Spleen (tissue), 11 donors: ENCODE measurements at regions not wholly inside any gene's neighbourhood (a gene's known extent, or its start where the extent isn't known, plus 50 kb on each side); places are given as distances from the start of the nearest gene placed in this dataset.

Source experiments
- DNase-seq: peaks from one replicate; pipeline ENCODE4 v3.0.0-alpha.2; 2020
- H3K27ac ChIP-seq, 8 donors: fragments of 200-600 bp; sonication (generic) in 7 of 8; 1 replicate in 4 of 8; 2 replicates in 4 of 8; pipeline versions ENCODE4 v1.5.0 to v1.8.0; 2016 to 2021; ENCODE audit warnings: inconsistent platforms in 4 of 8, mild to moderate bottlenecking in 4 of 8, moderate library complexity in 1 of 8
- H3K27me3 ChIP-seq, 7 donors: fragments of 200-600 bp; sonication (generic) in 6 of 7; replicated peaks in 1 of 7; 1 replicate in 4 of 7; 2 replicates in 3 of 7; pipeline versions ENCODE4 v1.5.0 to v1.8.0; 2016 to 2021; ENCODE audit warnings: inconsistent platforms in 3 of 7, mild to moderate bottlenecking in 1 of 7
- H3K36me3 ChIP-seq, 6 donors: fragments of 200-600 bp; sonication (generic) in 5 of 6; 1 replicate in 4 of 6; 2 replicates in 2 of 6; pipeline versions ENCODE4 v1.5.0 to v1.8.0; 2016 to 2021; ENCODE audit warnings: inconsistent platforms in 2 of 6
- H3K4me1 ChIP-seq, 6 donors: fragments of 200-600 bp; sonication (generic) in 5 of 6; 1 replicate in 3 of 6; 2 replicates in 3 of 6; pipeline versions ENCODE4 v1.5.0 to v1.8.0; 2016 to 2021; ENCODE audit warnings: inconsistent platforms in 3 of 6
- H3K4me3 ChIP-seq, 8 donors: fragments of 200-600 bp; sonication (generic) in 7 of 8; 1 replicate in 4 of 8; 2 replicates in 4 of 8; pipeline versions ENCODE4 v1.5.0 to v1.8.0; 2016 to 2021; ENCODE audit warnings: inconsistent platforms in 4 of 8, mild to moderate bottlenecking in 4 of 8, moderate library complexity in 2 of 8
- H3K9me3 ChIP-seq, 8 donors: fragments of 200-600 bp; sonication (generic) in 7 of 8; 1 replicate in 4 of 8; 2 replicates in 4 of 8; pipeline versions ENCODE4 v1.5.0 to v1.8.0; 2016 to 2021; ENCODE audit warnings: inconsistent platforms in 4 of 8
- POLR2A ChIP-seq, 3 donors: fragments of 450-650 bp; IDR thresholded peaks; one replicate each; pipeline ENCODE4 v1.5.1; 2017; ENCODE audit warnings: antibody characterized with exemption in 3 of 3, mild to moderate bottlenecking in 1 of 3
- POLR2AphosphoS5 ChIP-seq, 3 donors: sonication (generic); formaldehyde crosslinking; IDR thresholded peaks; one replicate each; pipeline ENCODE4 v1.5.1; 2017; ENCODE audit warnings: antibody characterized with exemption in 3 of 3
- WGBS, 5 donors: extraction: QIAGEN DNeasy Blood & Tissue Kit in 3 of 5; methylation state at CpG; one replicate each; pipeline versions ENCODE4 v1.1.5 to v1.1.7; 2013 to 2018; 5-methylcytosine and 5-hydroxymethylcytosine counted together
- intact Hi-C: fragments of 100-400 bp; cut with DNase I; formaldehyde crosslinking; loops from one replicate; pipeline ENCODE4 v1.15.0; 2023; ENCODE audit warnings: low total_unique reads
- TF ChIP-seq, protein P1 (sequence below), 11 experiments: fragments of 200-600 bp in 7 of 11; fragments of 450-650 bp in 4 of 11; sonication (generic) in 4 of 11; IDR thresholded peaks in 8 of 11; conservative IDR thresholded peaks in 3 of 11; 1 replicate in 7 of 11; 2 replicates in 4 of 11; pipeline versions ENCODE4 v1.4.0 to v1.8.0; 2016 to 2021; ENCODE audit warnings: antibody characterized with exemption in 11 of 11, inconsistent platforms in 4 of 11, mild to moderate bottlenecking in 1 of 11
- donor health status: healthy with polysubstance abuse.
- donor health status: DM: no; HTN: no; CAD: no; lungs with moderate emphysema.
- donor health status: DM: no; HTN: no; CAD: no.
- donor health status: Bipolar disorder and iron deficiency.
- donor health status: healthy.
- donor health status: DM: no; HTN: no; CAD: no.
- donor health status: DM: yes; HTN: yes; CAD: no.

DNA sequence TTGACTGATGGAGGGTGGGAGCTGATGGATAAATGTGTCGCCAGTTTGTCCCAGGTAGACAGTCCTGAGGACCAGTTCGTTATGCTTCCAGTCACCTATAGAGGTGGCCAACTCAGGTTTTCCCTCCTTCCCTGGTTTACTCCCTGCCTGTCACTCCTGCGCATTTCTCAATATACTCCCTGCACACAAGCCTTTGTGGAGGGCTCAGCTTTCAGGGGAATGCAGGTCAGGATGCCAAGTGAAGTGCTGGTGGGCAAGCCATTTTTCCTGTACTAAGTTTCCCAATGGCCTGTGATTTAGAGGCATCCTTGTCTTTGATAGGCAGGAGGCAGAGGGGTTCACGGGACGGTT is 473.5 kb upstream of the ZMIZ1 start:
- WGBS, 5 donors, result 50 to 73% (median 52%) methylated on average over 5 of the region's 5 CpGs
- no peak for DNase-seq
- no peaks in the 10 kb centered on the region for H3K9me3 ChIP-seq
- intact Hi-C loops, result no loop called here
- H3K27ac ChIP-seq, result no peak overlapping the region
- TF ChIP-seq POLR2A (IDR thresholded peaks at IDR 0.05) (no peak), POLR2AphosphoS5 (IDR thresholded peaks at IDR 0.05) (no peak)
- TF ChIP-seq, protein P1, sequence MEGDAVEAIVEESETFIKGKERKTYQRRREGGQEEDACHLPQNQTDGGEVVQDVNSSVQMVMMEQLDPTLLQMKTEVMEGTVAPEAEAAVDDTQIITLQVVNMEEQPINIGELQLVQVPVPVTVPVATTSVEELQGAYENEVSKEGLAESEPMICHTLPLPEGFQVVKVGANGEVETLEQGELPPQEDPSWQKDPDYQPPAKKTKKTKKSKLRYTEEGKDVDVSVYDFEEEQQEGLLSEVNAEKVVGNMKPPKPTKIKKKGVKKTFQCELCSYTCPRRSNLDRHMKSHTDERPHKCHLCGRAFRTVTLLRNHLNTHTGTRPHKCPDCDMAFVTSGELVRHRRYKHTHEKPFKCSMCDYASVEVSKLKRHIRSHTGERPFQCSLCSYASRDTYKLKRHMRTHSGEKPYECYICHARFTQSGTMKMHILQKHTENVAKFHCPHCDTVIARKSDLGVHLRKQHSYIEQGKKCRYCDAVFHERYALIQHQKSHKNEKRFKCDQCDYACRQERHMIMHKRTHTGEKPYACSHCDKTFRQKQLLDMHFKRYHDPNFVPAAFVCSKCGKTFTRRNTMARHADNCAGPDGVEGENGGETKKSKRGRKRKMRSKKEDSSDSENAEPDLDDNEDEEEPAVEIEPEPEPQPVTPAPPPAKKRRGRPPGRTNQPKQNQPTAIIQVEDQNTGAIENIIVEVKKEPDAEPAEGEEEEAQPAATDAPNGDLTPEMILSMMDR (IDR thresholded peaks at IDR 0.05 in 8 of 11, conservative IDR thresholded peaks at IDR 0.05 in 3 of 11), result no peak
- no peaks in the 10 kb centered on the region for H3K36me3 ChIP-seq
- peaks cover 0 to 5% (median 0%) of the 10 kb centered on the region in 7 donors for H3K27me3 ChIP-seq
- H3K4me1 ChIP-seq, result peaks cover 0 to 4% (median 0%) of the 10 kb centered on the region in 6 donors
- no peak overlapping the region for H3K4me3 ChIP-seq

DNA sequence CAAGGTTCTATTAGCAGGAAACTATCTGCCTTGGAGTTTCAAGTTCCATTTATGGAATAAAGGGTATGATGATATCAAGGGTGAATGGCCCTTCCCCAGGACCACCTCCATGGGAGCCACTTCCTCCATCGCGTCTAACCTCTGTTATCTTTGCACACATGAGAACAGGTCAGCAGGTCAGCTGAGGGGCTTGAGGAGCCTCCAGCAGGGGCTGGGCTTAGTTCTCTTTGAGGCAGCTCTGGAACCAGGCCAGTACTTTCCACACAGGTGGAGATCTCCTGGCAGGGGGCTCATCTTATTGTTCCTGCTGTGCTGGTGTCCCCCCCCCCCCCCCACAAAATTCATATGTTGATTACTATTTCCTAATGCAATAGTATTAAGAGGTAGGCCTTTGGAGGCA is 472.2 kb upstream of the ZMIZ1 start:
- no peak overlapping the region for H3K4me3 ChIP-seq
- intact Hi-C loops, result no loop called here
- peaks cover 0 to 5% (median 0%) of the 10 kb centered on the region in 7 donors for H3K27me3 ChIP-seq
- no peak for TF ChIP-seq POLR2AphosphoS5 (IDR thresholded peaks at IDR 0.05)
- TF ChIP-seq, protein P1 (IDR thresholded peaks at IDR 0.05 in 8 of 11, conservative IDR thresholded peaks at IDR 0.05 in 3 of 11), result no peak
- TF ChIP-seq POLR2A (IDR thresholded peaks at IDR 0.05), result no peak
- 22 to 88% (median 77%) methylated on average over 2 of the region's 2 CpGs for WGBS, 5 donors
- H3K27ac ChIP-seq, result no peak overlapping the region
- H3K9me3 ChIP-seq, result no peaks in the 10 kb centered on the region
- H3K36me3 ChIP-seq, result no peaks in the 10 kb centered on the region
- no peak for DNase-seq
- peaks cover 0 to 5% (median 0%) of the 10 kb centered on the region in 6 donors for H3K4me1 ChIP-seq

DNA sequence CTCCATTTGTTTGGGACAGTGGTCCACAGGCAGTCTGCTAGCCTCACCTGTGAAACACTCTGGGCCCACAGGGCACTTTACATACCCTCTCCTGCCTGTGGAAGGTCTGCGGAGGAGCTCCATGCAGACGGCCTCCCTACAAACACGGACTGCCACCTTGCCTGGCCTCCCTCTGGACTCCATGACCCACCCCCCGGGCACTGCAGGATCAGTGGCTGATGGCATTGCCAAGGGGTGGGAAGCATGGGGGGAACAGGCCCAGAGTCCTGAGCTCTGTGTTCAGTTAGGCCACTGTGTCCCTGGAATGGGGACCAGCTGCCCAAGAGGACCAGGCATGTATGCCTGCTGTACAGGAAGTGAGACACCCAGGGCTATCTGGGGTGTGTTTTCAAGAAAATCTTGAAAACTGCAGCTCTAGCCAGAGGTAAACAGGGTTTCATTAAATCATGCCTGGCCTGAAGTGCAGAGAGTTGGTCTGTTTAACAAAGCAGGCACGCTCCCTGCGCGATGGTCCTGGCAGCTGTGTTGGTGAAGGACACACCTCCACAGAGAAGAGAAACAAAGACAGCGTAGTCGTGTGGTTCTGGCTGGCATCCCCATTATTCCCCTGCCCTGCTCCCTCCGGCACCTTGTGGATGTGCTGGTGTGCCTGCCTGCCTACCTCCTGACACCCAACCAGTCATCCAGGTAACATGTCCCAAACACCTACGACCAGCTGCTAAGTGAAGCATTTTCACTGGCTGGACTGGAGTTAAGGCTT is 470.8 kb upstream of the ZMIZ1 start:
- Histone ChIP-seq H3K4me3 (no peak overlapping the region), H3K4me1 (peaks cover 0 to 5% (median 0%) of the 10 kb centered on the region in 6 donors), H3K27ac (peak overlapping the region in 1 of 8 donors; percentile 88), H3K9me3 (no peaks in the 10 kb centered on the region), H3K27me3 (peaks cover 0 to 5% (median 0%) of the 10 kb centered on the region in 7 donors), H3K36me3 (no peaks in the 10 kb centered on the region)
- no peak for TF ChIP-seq POLR2AphosphoS5 (IDR thresholded peaks at IDR 0.05)
- TF ChIP-seq, protein P1 (IDR thresholded peaks at IDR 0.05 in 8 of 11, conservative IDR thresholded peaks at IDR 0.05 in 3 of 11), result no peak
- no peak for TF ChIP-seq POLR2A (IDR thresholded peaks at IDR 0.05)
- intact Hi-C loops, result no loop called here
- DNase-seq, result no peak
- 91 to 99% (median 94%) methylated on average over 7 to 11 of the region's 11 CpGs for WGBS, 5 donors

DNA sequence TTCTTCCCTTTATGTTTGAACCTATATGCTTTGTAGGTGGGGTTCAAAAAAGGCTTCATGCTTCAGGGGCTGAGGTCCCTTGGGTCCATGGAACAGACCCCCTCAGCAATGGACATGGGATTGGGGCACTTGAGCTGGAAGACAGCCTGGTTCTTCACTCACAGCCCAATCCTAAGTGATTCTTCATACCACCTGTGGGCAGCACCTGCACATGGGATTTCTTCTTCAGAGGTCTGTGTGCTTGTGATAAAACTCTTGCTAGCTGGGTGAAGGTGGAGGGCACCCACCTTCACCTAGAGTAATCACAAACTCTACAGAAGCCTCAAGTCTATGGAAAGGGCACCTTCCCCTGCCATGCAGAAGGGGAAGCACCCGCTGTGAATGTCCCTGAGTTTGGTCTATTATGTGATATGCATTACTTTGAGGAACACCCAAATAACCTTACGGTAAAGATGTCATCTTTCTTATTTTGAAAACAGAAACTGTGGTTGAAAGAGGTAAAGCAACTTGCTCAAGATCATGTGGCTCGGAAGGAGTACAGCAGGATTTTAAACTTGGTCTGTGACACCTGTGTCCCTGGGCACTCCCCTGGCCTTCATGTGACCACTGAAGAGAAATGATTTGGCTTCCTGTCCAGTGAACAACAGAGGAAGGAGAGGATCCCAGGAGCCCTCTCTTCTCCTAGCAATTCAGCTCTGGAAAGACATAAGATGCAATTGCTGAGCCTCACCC is 469.5 kb upstream of the ZMIZ1 start:
- Histone ChIP-seq H3K36me3 (no peaks in the 10 kb centered on the region), H3K4me1 (peaks cover 0 to 5% (median 0%) of the 10 kb centered on the region in 6 donors), H3K27me3 (peaks cover 0 to 5% (median 0%) of the 10 kb centered on the region in 7 donors), H3K9me3 (no peaks in the 10 kb centered on the region), H3K27ac (peak overlapping the region in 4 of 8 donors; percentile 41 to 88 (median 65)), H3K4me3 (no peak overlapping the region)
- intact Hi-C loops, result no loop called here
- no peak for DNase-seq
- WGBS, 5 donors, result 55 to 92% (median 79%) methylated on average over 3 of the region's 3 CpGs
- TF ChIP-seq, protein P1 (IDR thresholded peaks at IDR 0.05 in 8 of 11, conservative IDR thresholded peaks at IDR 0.05 in 3 of 11), result no peak
- TF ChIP-seq POLR2A (IDR thresholded peaks at IDR 0.05) (no peak), POLR2AphosphoS5 (IDR thresholded peaks at IDR 0.05) (no peak)
